GM12872 (cell line): ENCODE measurements at regions not wholly inside any gene's neighbourhood (a gene's known extent, or its start where the extent isn't known, plus 50 kb on each side); places are given as distances from the start of the nearest gene placed in this dataset.

Source experiments
- TF ChIP-seq, protein P1 (sequence below): IDR thresholded peaks from 3 replicates; pipeline ENCODE4 v1.5.1; 2011; ENCODE audit warnings: low read depth, mild to moderate bottlenecking, low read length, moderate library complexity; ENCODE audit not compliant: insufficient read depth

DNA sequence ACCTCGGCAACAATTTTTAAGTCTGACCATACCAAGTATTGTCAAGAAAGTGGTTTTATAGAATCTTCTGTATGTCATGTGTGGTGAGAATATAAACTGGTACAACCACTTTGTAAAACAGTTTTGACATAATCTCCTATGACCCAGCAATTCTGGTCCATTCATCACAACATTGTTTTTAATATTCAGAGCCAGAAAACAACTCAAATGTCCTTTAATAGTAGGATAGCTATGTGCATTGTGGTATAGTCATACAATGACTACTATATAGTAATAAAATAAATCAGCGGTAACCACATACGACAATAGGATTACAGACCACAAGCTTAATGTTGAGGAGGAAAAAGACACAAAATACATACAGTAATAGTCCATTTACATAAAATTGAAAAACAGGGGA is 175.2 kb upstream of the SPATS2L start:
- TF ChIP-seq, protein P1, sequence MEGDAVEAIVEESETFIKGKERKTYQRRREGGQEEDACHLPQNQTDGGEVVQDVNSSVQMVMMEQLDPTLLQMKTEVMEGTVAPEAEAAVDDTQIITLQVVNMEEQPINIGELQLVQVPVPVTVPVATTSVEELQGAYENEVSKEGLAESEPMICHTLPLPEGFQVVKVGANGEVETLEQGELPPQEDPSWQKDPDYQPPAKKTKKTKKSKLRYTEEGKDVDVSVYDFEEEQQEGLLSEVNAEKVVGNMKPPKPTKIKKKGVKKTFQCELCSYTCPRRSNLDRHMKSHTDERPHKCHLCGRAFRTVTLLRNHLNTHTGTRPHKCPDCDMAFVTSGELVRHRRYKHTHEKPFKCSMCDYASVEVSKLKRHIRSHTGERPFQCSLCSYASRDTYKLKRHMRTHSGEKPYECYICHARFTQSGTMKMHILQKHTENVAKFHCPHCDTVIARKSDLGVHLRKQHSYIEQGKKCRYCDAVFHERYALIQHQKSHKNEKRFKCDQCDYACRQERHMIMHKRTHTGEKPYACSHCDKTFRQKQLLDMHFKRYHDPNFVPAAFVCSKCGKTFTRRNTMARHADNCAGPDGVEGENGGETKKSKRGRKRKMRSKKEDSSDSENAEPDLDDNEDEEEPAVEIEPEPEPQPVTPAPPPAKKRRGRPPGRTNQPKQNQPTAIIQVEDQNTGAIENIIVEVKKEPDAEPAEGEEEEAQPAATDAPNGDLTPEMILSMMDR, result no peak

DNA sequence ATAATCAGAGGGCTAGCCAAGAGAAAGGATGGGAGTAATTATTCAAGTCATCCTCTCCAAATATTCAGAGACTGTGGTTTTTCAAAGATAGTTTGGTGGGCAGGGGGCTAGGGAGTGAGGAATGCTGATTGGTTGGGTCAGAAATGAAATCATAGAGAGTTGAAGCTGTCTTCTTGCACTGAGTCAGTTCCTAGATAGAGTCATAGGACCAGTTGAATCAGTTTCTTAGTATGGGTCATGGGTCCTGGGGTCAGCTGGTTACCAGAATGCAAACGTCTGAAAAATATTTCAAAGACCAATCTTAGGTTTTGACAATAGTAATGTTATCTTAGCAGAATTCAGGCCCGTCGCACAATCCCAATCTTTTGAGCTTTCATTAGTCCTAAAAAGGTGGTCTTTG is 171.4 kb upstream of the SPATS2L start:
- TF ChIP-seq, protein P1, result no peak

DNA sequence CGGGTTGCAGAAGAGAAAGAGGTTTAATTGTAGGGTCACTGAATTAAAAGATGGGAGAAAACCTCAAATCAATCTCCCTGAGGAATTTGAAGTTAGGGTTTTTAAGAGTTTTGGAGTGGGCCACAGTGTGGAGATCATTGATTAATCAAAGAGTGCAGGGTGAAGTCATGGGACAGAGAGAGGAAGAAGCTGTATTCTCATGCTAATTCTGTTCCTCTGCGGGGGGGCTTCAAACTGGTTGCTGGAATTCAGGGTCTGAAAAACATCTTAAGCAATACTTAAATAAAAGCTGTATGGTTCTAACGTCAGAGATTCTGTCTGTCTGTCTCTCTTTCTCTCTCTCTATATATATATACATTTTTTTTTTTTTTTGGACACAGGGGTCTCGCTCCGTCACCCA is 169.8 kb upstream of the SPATS2L start:
- TF ChIP-seq, protein P1, result no peak

DNA sequence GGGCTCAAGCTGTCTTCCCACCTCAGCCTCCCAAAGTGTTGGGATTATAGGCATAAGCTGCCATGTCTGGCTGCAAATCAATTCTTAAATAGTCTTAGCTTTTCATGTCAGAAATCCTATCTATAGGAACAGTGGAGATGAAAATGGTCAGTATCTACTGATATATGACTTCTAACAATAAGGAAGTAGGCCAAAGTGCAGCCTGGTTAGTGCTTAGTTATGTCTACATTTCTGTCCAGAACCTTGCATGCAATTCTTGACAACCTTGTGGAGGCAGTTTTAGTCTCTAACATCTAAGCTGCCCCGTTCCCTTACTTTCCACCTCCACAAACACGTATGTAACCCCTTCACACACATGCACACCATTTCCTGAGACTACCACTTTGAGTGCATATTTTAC is 169.2 kb upstream of the SPATS2L start:
- TF ChIP-seq, protein P1, result no peak

DNA sequence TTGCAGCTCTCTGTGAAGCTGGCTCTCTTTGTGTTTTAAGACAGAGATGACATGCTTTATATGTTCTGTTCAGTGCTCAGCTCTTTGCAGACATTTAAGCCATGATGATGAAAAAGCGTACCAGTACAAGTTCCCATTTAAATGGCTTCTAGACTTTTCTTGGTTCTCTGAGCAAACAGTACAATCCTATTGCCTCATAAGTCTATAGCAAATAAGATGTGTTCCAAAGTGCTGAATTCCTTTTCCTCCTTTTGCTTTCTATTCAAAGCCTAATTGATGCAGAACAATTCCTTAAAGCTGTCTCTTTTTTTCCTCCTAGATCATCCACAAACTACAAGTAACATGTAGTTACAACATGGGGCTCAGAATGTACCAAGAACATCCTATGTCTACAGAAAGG is 168.8 kb upstream of the SPATS2L start:
- TF ChIP-seq, protein P1, result no peak

DNA sequence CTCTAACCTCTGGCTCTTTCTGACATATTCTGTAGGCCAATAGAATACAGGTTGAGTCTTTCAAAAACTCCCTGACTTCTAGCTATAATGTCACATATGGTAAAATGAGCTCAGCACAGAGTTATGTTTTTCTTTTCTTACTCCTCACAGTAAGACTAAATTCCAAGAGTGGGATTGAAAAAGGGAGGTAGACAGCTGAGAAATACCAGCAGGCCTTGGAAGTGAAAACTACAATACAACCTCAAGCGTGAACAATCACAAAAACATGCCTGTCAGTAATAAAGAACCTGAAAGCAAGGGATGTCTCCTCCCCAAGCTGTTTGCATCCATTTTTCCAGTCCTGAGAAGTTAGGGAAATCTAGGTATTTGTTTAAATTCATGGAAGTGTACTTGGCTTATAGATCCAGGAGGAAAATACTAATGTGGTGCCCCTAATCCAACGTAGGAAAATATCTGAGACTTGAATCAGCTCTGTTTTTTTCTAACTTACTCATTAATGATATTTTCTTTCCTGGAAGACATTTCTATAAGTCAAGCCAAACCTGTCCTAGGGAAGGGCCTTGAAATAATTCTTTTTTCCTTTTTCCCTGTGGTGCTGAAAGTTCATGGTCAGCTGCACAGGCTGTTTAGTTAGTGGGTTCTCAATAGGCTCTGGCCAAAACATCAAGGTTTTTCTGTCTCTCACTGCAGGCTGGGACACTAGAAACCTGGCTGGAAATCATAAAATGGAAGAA is 167.9 kb upstream of the SPATS2L start:
- TF ChIP-seq, protein P1, result no peak

DNA sequence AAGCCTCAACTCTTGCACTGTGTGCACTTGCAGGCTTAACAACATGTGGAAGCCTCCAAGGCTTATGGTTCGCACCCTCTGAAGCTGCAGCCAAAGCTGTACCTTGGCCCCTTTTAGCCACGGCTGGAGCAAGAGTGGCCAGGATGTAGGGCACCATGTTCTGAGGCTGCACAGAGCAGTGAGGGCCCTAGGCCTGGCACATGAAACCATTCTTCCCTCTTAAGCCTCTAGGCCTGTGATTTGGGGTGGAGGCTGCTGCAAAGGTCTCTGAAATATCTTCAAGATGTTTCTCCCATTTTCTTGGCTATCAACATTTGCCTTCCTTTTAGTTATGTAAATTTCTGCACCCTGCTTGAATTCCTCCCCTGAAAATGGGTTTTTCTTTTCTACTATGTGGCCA is 161.9 kb upstream of the SPATS2L start:
- TF ChIP-seq, protein P1, result no peak
